HG03354 (cell line): ENCODE measurements at regions not wholly inside any gene's neighbourhood (a gene's known extent, or its start where the extent isn't known, plus 50 kb on each side); places are given as distances from the start of the nearest gene placed in this dataset.

Experiments
- ATAC-seq: cut with Tn5 transposase; IDR thresholded peaks from one replicate; pipeline ENCODE4 v1.9.1; 2021; ENCODE audit warnings: mild to moderate bottlenecking; ENCODE audit not compliant: unreplicated experiment, poor library complexity, severe bottlenecking

- ATAC-seq = no peak
Observed at GRCh38 chr2:22843919-22844537, 541.0 kb upstream of the KLHL29 start.

GRCh38 chr2:22850310-22850709 lies 534.7 kb upstream of the KLHL29 start:
- ATAC-seq = no peak

DNA sequence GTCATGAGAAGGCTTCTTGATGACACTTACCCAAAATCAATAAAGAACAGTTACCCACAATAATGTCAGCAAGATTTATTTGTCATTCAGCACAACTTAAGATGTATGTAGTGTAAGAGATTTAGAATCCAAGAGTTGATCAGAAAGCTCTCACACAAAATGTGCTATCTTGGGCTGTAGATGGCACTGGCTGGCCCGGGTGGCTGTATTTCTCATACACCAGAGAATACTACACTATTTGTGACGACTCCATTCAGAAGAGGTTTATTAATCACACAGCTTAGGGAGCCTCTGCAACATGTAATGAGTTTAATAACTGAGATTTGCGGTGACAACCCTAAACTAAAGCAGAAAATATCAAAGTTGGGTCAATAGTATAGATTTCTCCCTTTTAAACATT lies 530.4 kb upstream of the KLHL29 start:
- ATAC-seq = no peak

DNA sequence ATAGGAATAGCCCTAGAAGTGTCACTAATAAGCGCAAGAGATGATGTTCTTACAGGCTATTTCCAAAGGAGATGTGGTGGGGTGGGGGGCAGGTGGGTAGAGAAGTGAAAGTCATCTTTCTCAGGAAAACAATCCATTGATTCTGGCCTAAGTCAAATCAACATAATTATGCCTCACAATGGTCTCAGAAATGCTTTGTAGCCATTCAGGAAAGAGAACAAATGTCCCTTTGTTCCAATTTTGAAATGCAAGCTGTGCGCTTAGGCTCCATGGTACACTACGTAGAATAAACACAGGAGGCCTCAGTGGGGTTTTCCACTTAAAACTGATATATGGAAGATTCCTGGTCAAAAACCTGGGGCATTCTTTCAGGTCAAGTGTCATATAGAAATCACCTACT lies 529.9 kb upstream of the KLHL29 start:
- no peak for ATAC-seq

DNA sequence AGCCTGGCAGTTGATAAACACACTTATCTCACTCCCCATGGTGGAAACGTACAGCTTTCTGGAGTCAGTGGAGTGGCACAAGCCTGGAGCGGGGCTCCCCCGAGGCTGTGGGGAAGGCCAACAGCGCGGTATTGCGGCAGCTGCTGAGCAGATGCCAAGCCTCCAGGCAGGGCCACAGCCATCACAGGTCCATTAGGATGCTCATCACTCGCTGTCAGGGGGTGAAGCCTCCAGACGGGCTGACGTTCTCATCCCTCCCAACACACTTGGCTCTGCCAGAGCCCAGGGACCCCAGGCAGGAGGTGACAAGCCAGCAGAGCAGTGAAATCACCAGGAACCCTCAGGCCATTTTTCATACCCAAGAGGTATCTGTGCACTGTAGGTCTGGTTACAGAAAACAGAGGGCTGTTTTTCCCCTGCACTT lies 529.2 kb upstream of the KLHL29 start:
- no peak for ATAC-seq

DNA sequence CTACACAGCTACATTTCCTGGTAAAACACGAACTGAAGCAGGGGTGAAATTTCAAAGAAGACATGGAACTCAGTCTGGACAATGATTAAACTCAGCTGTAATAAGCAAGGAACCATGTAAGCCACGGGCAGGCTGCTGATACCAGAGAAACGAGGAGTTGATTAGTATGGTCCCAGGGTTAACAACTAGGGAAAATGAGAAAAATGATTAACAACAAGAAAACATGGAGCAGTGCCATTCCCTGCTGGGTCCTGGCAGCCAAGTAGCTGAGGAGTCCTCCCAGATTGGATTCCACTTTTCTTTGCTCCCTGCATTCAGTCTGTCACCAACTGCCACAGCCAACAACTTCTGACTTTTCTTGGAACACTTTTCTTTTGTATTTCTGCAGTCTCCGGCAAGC lies 517.0 kb upstream of the KLHL29 start:
- no peak for ATAC-seq

DNA sequence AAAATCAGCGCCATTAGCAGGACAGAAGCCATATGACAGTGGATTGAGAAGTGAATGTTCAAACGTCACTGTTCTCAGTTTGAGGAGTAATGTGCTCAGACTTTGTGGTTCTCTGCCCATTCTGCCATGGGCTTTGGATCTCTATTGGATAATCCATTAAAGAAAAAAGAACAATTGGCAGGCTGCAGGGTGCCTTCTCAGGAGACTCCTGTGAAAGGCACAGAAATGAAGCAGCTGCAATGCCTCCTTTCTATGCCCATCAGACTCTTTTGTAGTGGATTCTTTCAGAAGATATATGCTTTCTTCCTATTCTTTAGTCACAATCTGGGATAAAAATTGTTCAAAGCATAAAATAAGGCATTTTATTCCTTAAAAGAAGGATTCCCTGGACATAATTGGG lies 506.9 kb upstream of the KLHL29 start:
- no peak for ATAC-seq

DNA sequence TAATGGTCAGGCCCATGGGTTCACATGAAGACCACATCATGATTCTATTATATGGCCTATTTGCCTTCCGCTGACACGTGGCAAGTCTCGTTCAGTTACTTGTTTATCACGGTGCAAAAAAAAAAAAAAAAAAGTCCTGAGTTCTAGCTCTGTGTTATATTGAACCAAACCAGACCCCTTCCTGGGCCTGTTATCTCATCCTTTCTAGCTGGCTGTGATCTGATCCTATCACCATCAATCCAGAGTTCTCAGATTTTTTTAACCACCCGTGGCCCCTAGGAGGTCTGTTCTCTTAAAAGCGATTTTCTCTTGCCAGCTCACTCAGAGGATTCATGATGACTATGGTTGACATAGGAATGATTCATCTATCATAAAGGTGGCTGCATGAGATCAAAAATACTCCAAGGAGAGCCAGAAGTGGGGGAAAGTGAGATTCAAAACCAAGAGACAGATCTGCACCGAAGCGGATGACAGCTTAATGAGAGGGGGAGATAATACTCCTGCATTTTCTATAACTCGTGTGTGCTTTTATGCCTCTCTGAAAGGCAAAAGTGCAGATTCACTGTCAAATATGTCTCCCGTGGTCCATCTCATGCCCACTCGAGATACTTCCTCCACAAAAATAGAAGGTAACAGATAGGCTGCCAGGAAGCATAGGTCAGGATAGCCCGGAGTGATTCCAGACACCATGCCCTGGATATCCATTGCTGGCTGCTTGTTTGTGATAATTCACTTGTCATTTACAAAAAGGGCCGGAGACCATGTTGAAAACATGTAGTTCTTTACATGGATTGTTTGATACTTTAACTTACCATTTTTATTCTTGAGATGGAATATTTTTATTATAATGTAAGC lies 505.7 kb upstream of the KLHL29 start:
- ATAC-seq = no peak

DNA sequence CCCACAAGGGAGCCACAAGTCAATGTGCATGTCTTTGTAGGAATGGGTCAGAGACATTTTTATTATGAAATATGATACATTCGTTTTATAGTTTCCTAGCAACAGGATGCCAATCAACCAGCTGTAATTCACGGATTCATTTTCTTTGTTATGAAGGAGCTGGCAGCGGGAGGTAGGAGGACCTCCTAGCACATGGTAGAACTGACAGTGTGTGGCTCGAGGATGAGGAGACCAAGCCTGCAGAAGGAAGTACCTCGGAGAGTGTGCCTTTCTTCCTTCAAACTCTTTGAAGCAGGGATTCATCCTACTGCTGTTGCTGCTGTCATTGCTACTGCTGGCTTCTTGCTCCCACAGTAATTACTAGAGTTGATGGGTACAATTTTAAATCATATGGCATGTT lies 504.8 kb upstream of the KLHL29 start:
- no peak for ATAC-seq

GRCh38 chr2:22882011-22882410 lies 503.0 kb upstream of the KLHL29 start:
- ATAC-seq = no peak

- ATAC-seq = no peak
Observed at GRCh38 chr2:22882643-22883042, 502.3 kb upstream of the KLHL29 start.

DNA sequence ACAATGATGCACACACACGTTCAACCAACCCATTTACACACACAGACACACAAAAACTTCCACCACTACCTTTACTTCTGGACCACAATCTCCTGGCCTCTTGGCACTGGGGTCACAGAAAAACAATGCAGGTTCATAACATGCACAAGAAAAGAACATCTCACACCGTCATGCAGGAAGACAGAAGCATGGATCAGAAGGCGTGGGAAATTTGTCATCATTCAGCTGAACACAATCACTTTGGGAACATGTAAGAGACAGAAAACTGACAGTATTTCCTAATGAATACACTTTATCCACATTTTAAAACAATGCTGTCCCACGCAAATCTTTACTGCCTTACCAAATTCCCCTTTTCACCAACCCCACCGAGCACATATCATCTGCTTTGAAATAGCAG lies 501.9 kb upstream of the KLHL29 start:
- ATAC-seq = no peak

- no peak for ATAC-seq
Observed at GRCh38 chr2:22885245-22885644, 499.7 kb upstream of the KLHL29 start.

GRCh38 chr2:22887426-22887825 lies 497.6 kb upstream of the KLHL29 start:
- ATAC-seq = no peak

GRCh38 chr2:22887845-22888244 lies 497.1 kb upstream of the KLHL29 start:
- no peak for ATAC-seq

GRCh38 chr2:22890132-22890531 lies 494.8 kb upstream of the KLHL29 start:
- no peak for ATAC-seq

GRCh38 chr2:22893761-22894517 lies 491.0 kb upstream of the KLHL29 start:
- ATAC-seq = no peak

DNA sequence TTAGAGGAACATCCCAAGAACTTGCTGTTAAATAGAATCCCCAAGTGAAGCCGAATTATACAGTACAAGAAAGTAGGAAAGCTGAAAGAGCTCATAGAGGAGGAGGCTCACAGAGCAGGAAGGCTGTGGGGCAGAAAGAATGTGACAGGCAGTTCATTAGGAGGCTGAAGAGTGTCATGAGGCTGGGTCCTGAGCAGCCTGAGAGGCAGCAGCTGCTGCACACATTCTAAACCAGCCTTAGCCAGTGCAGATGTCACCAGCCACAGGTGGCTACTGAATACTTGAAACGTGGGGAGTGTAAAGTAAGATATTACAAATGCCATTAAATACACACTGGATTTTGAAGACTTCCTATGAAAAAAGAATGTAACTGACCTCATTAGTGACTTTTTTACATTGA lies 490.2 kb upstream of the KLHL29 start:
- no peak for ATAC-seq

- no peak for ATAC-seq
Observed at GRCh38 chr2:22897428-22897827, 487.6 kb upstream of the KLHL29 start.

- ATAC-seq = no peak
Observed at GRCh38 chr2:22900674-22901073, 484.3 kb upstream of the KLHL29 start.
